K562 (cell line): ENCODE measurements at regions not wholly inside any gene's neighbourhood (a gene's known extent, or its start where the extent isn't known, plus 50 kb on each side); places are given as distances from the start of the nearest gene placed in this dataset.

ENCODE experiments used
- ATF4 ChIP-seq: fragments of 450-650 bp; formaldehyde crosslinking; IDR thresholded peaks from 2 replicates; pipeline ENCODE4 v1.4.0; 2022; ENCODE audit warnings: mild to moderate bottlenecking, moderate library complexity
- CEBPG ChIP-seq, 3 experiments: fragments of 200-800 bp in 1 of 3; sonication (Bioruptor generic) in 1 of 3; sonication (generic) in 1 of 3; formaldehyde crosslinking in 1 of 3; IDR thresholded peaks in 2 of 3; conservative IDR thresholded peaks in 1 of 3; 2 replicates each; pipeline versions ENCODE4 v1.6.1 to v1.8.0; 2016 to 2022; ENCODE audit warnings: missing compliant biosample characterization in 2 of 3, missing genetic modification characterization in 2 of 3, mild to moderate bottlenecking in 1 of 3, missing genetic modification reagents in 1 of 3
- MAZ ChIP-seq, 2 experiments: fragments of 450-650 bp in 1 of 2; sonication (generic) in 1 of 2; formaldehyde crosslinking; IDR thresholded peaks in 1 of 2; conservative IDR thresholded peaks in 1 of 2; 2 replicates each; pipeline versions ENCODE4 v1.4.0 to v1.5.0; 2020; ENCODE audit warnings: mild to moderate bottlenecking in 1 of 2, missing genetic modification reagents in 1 of 2
- NCOR1 ChIP-seq: fragments of 450-650 bp; IDR thresholded peaks from 2 replicates; pipeline ENCODE4 v1.6.1; 2016; ENCODE audit warnings: mild to moderate bottlenecking, moderate library complexity
- PCBP1 ChIP-seq: fragments of 200-400 bp; formaldehyde crosslinking; IDR thresholded peaks from 2 replicates; pipeline ENCODE4 v1.6.1; 2018; ENCODE audit warnings: mild to moderate bottlenecking, low read depth, low read length; ENCODE audit not compliant: poor library complexity, severe bottlenecking
- SMAD4 ChIP-seq: fragments of 250-450 bp; sonication (Bioruptor Pico); conservative IDR thresholded peaks from 2 replicates; pipeline ENCODE4 v1.8.0; 2021; ENCODE audit warnings: inconsistent platforms, mild to moderate bottlenecking, moderate library complexity
- SRSF7 ChIP-seq: fragments of 200-400 bp; formaldehyde crosslinking; optimal IDR thresholded peaks from 2 replicates; pipeline ENCODE3; 2017; ENCODE audit warnings: mild to moderate bottlenecking, low read depth, low read length
- TSC22D4 ChIP-seq: fragments of 450-650 bp; IDR thresholded peaks from 2 replicates; pipeline ENCODE4 v1.6.1; 2016; ENCODE audit warnings: missing genetic modification characterization, missing biosample characterization, control low read depth
- TF ChIP-seq, protein P1 (sequence below), 2 experiments: fragments of 450-650 bp in 1 of 2; sonication (generic) in 1 of 2; formaldehyde crosslinking in 1 of 2; IDR thresholded peaks in 1 of 2; conservative IDR thresholded peaks in 1 of 2; 2 replicates each; pipeline versions ENCODE4 v1.6.1 to v1.8.1; 2016 to 2023; ENCODE audit warnings: mild to moderate bottlenecking in 2 of 2, moderate library complexity in 2 of 2, inconsistent platforms in 1 of 2, missing genetic modification reagents in 1 of 2

- TF ChIP-seq, protein P1, sequence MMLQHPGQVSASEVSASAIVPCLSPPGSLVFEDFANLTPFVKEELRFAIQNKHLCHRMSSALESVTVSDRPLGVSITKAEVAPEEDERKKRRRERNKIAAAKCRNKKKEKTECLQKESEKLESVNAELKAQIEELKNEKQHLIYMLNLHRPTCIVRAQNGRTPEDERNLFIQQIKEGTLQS (IDR thresholded peaks at IDR 0.05), result peak; percentile 64
- TF ChIP-seq, protein P1 (CRISPR knock-in tag; conservative IDR thresholded peaks at IDR 0.05), result no peak
- TF ChIP-seq NCOR1 (no peak), ATF4 (CRISPR knock-in tag) (peak; percentile 21; the same call in 1 of the 2 replicates), MAZ (CRISPR knock-in tag; conservative IDR thresholded peaks at IDR 0.05 in 1 of 2, IDR thresholded peaks at IDR 0.05 in 1 of 2) (no peak), CEBPG (CRISPR knock-in tag; IDR thresholded peaks at IDR 0.05) (peak; percentile 65), CEBPG (tag; conservative IDR thresholded peaks at IDR 0.05 in 1 of 2, IDR thresholded peaks at IDR 0.05 in 1 of 2) (peak; percentile 81 to 92), PCBP1 (no peak), TSC22D4 (tag) (no peak), SMAD4 (CRISPR knock-in tag) (no peak), SRSF7 (no peak)
Measured at GRCh38 chr4:82248903-82249632, 124.7 kb downstream of the HNRNPD start (continued).
